HG02678 (cell line): ENCODE measurements at regions not wholly inside any gene's neighbourhood (a gene's known extent, or its start where the extent isn't known, plus 50 kb on each side); places are given as distances from the start of the nearest gene placed in this dataset.
"Not testable (repeated sequence)": the region's sequence is repeated elsewhere in the genome, so short reads cannot be mapped to it uniquely, and the experiment has no call there.

Experiments
- ATAC-seq: cut with Tn5 transposase; IDR thresholded peaks from one replicate; pipeline ENCODE4 v1.9.1; 2021; ENCODE audit warnings: mild to moderate bottlenecking, moderate library complexity; ENCODE audit not compliant: unreplicated experiment

DNA sequence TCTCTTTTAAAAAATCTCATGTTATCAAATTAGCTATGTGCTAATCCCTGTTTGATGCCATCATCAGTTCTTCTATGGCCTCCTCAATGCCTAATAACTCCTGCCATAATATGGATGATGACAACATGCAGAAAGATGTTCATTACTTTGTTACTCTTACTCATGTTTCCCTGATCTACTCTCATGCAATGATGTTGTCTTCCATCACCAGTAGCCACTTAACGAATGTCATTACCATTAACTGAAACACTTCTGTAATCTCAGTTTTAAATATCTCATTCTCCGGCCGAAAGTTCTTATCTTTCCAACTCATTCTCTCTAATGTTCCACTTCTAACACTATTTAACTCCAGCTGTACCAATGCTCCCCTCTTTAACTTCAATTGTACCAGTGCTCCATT is 1187.7 kb downstream of the OTOL1 start:
- ATAC-seq: no peak

DNA sequence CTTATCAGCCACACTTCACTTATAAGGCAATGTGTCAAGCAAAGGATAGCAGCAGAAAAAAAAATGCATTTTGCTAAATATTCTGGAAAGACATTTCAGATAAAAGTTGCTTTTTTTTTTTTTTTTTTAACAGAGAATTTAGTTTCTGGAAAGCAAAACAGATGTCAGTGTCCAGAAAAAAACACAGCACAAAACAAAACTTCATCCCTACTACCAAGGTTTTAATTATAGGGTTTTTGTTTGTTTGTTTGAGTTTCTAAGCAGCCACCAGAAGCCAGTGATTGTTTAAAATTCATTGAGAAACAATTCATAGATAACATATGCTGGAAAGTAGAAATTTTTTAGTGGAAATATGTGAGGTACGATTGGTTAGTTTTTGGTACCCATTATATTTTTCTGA is 1202.7 kb downstream of the OTOL1 start:
- ATAC-seq: no peak

DNA sequence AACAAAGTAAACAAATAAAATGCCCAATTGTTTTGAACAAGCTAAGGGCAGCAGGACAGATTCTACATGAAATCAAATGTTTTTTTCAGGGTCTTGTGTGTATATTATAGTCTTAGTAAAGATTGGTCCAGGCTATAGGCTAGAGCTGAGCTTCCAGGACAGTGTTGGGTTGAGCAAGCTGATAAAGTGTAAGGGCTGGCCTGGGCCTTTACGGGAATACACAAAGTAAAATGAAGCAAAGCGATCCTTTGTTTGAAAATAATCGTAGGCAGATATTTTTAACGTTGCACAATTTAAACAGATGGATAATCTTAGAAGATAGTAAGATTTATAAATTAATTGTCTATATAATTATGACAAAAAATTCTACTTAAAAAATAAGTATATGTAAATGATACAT is 1204.6 kb downstream of the OTOL1 start:
- no peak for ATAC-seq

DNA sequence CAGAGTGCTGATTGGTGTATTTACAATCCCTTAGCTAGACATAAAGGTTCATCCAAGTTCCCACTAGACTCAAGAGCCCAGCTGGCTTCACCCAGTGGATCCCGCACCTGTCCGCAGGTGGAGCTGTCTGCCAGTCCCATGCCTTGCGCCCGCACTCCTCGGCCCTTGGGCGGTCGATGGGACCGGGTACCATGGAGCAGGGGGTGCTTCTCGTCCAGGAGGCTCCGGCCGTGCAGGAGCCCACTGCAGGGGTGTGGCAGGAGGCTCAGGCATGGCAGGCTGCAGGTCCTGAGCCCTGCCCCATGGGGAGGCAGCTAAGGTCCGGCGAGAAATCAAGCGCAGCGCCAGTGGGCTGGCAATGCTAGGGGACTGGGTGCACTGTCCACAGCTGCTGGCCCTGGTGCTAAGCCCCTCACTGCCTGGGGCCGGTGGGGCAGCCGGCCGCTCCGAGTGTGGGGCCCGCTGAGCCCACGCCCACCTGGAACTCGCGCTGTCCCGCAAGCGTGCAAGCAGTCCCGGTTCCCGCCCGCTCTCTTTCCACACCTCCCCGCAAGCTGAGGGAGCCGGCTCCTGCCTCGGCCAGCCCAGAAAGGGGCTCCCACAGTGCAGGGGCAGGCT is 1206.3 kb downstream of the OTOL1 start:
- no peak for ATAC-seq

DNA sequence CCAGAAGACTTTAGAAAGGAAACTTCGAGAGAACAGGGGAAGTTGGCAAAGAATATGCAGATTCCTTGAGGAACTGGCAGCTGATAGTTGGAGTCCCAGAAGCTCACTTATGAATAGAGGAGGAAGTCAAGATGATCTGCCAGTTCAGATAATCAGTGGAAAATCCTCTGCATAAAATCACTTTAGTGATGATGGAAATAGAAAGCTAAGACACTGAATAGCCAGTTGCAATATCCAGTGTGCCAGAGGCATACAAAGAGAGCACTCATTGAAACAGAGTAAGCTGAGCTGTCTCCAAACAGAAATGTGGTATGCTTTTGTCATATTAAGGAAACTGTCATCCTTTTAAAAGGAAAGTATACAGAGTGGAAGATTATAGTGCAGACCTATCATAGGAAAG is 1207.6 kb downstream of the OTOL1 start:
- ATAC-seq: no peak

DNA sequence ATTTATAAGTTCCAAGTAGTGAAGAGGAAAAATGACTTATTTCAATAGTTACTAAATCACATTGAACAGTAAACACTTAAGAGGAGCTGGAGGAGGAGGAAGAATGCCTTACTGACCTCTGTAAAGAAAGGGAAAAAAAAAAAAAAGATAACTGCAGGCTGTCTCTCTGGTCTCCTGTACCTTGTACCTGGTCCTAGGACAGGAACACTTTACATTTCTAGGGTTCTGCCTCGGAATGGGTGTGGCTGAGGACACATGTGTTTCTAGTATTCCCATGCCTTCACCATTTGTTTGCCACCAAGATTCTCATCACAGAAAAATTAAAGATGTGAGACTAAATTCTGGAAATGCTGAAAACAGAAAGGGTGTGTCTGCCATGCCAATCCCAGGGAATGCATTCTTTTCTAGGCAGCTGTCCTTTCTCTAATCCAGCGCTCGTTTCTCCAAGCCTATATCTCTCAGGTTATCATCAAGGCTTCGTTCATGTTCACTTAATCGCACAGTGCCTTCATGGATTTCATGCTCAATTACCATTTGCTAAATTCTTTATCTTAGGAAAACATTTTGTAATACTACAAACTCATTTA is 1208.3 kb downstream of the OTOL1 start:
- no peak for ATAC-seq

DNA sequence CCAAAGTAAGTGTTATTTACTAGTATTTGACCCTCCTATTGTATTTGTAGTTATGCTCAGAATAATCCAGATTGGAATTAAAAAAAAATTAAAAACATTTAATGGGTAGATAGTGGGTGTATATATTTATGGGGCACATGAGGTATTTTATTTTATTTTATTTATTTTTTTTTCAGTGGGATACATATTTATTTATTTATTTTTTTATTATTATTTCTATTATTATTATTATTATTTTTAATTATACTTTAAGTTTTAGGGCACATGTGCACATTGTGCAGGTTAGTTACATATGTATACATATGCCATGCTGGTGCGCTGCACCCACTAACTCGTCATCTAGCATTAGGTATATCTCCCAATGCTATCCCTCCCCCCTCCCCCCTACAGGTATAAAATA is 1211.8 kb downstream of the OTOL1 start:
- not testable (repeated sequence) for ATAC-seq

DNA sequence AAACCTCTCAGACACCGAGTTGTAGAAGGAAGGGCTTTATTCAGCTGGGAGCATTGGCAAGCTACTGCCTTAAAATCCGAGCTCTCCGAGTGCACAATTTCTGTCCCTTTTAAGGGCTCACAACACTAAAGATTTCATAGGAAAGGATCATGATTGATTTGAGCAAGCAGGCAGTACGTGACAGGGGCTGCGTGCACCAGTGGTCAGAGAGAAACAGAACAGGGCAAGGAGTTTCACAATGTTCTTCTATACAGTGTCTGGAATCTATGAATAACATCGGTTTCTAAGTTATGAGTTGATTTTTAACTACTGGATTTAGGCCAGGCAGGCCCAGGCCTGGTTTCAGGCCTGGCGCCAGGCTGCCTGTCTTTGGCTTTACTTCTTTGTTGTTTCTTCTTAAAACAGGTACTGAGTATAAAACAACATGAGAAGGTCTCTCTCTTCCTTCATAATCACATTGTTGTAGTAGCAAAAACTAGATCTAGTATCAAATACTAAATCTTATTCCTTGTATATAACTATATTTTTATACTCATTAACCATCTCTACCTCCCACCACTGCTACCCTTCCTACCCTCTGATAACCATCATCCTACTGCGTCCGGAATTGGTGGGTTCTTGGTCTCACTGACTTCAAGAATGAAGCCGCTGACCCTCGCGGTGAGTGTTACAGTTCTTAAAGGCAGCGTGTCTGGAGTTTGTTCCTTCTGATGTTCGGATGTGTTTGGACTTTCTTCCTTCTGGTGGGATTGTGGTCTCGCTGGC is 1212.5 kb downstream of the OTOL1 start:
- not testable (repeated sequence) for ATAC-seq

DNA sequence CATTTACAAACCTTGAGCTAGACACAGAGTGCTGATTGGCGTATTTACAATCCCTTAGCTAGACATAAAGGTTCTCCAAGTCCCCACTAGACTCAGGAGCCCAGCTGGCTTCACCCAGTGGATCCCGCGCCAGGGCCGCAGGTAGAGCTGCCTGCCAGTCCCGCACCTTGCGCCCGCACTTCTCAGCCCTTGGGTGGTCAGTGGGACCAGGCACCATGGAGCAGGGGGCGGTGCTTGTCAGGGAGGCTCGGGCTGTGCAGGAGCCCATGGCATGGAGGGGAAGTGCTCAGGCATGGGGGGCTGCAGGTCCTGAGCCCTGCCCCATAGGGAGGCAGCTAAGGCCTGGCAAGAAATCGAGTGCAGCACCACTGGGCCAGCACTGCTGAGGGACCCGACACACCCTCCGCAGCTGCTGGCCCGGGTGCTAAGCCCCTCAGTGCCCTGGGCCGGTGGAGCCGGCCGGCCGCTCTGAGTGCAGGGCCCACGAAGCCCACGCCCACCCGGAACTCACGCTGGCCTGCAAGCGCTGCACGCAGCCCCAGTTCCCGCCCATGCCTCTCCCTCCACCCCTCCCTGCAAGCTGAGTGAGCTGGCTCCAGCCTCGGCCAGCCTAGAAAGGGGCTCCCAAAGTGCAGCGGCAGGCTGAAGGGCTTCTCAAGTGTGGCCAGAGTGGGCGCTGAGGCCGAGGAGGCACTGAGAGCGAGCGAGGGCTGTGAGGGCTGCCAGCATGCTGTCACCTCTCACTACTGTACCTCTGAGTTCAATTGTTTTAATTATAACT is 1213.9 kb downstream of the OTOL1 start:
- ATAC-seq: no peak

DNA sequence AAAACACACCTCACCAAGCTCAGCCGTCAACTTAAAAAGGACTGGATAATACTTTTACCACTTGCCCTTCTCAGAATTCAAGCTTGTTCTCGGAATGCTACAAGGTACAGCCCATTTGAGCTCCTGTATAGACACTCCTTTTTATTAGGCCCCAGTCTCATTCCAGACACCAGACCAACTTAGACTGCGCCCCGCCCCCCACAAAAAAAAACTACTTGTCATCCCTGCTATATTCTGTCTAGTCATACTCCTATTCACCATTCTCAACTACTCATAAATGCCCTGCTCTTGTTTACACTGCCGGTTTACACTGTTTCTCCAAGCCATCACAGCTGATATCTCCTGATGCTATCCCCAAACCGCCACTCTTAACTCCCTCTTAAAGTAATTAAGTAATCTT is 1220.5 kb downstream of the OTOL1 start:
- ATAC-seq: not testable (repeated sequence)

DNA sequence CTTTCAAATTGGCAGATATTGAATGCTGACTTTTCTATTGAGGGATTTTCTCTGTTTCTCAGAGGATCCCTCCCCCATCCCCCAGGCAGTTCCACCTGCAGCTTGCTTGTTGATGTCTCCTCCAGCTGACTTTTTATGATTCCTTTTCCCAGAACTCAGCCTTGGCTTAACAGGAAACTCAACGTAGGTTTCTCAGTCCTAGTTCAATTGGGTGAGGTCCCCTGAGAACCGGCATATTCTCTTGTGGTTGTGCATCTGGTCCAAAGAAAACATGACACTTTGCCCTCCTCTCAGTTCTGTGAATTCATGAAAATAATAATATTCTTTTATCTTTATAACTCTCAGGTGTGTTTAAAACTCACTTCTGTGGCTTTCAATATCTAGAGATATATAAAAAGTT is 1222.1 kb downstream of the OTOL1 start:
- no peak for ATAC-seq

DNA sequence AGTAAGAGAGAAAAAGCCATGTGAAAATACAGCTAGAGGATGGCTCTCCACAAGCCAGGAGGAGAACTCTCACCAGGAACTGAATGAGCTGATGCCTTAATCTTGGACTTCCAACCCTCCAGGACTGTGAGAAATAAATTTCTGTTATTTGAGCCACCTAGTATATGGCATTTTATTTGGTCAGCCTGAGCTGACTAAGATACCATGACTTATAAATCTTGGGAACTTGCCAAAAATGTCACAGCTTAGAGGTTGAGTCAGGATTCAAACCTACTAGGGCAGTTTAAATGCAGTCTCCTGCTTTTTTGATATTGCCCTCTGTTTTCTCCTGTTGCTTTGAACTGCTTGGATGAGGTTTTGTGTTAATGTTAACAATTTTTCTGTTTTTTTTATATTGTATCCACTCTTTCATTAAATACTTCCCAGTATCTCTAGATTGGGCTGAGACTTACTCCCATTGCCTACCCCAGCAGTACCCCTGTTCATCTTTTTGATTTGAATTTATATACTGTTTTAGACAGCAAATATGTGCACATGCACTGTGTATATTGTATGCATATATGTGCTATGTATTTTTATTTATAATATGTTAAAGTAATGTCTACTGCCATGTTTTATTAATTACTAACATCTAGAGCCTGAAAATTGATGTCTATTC is 1223.2 kb downstream of the OTOL1 start:
- no peak for ATAC-seq

DNA sequence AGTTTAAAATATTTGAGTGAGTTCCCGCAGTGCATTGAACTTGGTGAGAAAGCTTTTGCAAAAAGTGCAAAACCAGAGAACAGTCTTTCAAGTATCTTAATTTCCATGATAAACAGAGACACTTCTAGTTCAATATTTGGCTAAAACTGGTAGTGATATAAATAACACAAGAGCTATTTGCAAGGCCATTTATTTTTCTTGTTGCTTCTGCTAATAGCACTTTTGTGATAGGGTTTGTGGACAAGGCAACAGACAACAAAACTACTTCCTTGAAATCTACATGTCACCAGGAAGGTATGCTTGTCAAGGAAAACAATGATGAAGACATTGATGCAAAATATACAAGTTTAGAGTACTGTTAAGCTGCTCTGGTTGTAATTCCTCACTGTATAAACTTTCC is 1225.1 kb downstream of the OTOL1 start:
- ATAC-seq: no peak

DNA sequence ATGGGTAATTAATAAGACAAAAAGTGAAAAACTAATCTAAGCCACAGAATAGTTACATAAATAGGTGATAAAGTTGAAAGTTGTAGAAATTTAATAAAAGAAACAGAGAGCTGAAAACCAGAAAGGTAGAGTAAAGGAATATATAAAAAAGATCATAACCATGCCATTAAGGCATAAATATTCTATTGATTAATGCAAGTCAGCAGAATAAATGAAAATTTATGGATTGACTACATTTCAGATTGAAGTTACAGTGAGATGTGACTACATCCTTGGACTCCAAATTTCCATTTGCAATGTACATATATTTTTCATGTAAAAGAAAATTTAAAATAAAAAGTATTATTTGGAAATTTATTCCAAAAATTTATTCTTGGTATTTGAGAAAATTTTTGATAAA is 1225.7 kb downstream of the OTOL1 start:
- ATAC-seq: no peak

DNA sequence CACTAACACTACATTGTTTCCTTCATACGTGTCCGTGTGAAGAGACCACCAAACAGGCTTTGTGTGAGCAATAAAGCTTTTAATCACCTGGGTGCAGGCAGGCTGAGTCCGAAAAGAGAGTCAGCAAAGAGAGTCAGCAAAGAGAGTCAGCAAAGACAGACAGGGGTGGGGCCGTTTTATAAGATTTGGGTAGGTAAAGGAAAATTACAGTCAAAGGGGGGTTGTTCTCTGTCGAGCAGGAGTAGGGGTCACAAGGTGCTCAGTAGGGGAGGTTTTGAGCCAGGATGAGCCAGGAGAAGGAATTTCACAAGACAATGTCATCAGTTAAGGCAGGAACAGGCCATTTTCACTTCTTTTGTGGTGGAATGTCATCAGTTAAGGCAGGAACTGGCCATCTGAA is 1226.2 kb downstream of the OTOL1 start:
- ATAC-seq: not testable (repeated sequence)

DNA sequence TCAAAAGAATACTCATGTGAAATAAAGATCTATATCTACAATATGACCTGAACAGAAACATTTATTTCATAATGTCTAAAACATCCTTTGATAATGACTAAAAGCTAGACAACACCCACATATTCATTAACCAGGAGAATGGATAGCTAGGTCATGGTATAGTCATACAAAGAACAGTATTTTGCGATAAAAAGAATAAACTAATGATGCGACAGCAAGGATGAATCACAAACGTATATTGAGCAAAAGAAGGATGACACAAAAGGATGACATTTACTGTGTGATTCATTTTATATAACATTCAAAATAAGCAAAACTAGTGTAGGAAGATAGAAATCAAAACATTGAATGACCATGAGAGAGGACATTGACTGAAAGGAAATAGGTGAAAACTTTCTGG is 1233.1 kb downstream of the OTOL1 start:
- ATAC-seq: no peak

DNA sequence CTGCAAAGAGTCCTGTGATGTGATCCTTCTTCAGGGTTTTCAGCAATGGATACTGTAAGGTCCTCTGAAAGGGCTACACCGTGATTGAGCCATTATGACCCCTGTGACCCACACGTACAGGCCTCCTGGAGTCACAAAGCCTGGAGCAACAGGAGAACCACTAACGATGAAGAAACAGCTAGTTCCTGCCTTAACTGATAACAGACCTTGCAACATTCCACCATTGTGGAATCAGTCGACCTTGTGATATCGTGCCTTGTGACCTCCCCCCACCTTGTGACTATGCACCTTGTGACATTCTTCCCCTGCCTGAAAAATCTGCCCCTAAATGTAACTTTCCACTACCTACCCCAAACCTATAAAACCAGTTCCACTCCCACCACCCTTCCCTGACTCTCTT is 1235.4 kb downstream of the OTOL1 start:
- not testable (repeated sequence) for ATAC-seq

DNA sequence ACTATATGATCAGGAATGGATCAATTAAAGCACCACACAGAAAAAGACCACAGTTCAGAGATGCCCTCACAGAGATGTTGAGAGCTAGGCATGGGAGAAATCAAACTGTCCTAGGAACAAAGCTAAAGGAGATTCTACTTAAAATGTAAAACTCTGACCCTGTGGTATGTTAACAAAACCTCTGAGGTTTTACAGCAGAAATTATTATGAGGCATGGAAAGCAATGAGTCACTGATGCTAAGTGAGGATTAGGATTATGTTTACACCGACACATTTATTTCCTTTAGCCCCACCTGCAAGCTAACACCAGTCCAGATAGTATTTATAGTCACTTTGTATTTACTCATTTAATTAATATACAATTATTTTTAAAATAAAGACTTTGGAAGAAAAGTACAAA is 1242.2 kb downstream of the OTOL1 start:
- ATAC-seq: no peak

DNA sequence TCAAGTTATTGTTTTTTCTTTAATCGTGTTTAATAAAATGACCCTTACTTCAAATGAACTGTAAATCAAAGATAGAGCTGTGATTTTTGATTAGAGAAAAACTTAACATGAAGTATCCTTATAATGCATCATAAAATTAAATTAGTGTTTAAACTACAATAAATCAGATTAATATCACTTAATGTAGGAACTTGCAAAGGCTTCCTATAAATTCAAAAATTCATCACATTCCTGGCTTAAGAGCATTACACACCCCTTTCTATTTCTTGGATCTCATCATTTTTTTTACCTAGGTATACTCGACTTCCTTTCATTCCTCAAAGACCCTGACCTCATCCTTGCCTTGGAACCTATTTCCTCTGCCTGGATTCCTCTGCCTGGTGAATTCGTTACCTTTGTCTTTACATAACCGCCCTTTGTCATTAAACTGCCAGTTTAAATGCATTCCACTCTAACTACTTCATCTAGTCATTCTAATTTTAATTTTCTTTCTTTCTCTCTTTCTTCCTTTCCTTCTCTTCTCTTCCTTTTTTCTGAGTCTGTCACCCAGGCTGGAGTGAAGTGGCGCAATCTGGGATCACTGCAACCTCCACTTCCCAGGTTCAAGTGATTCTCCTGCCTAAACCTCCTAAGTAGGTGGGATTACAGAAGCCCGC is 1244.5 kb downstream of the OTOL1 start:
- ATAC-seq: no peak

DNA sequence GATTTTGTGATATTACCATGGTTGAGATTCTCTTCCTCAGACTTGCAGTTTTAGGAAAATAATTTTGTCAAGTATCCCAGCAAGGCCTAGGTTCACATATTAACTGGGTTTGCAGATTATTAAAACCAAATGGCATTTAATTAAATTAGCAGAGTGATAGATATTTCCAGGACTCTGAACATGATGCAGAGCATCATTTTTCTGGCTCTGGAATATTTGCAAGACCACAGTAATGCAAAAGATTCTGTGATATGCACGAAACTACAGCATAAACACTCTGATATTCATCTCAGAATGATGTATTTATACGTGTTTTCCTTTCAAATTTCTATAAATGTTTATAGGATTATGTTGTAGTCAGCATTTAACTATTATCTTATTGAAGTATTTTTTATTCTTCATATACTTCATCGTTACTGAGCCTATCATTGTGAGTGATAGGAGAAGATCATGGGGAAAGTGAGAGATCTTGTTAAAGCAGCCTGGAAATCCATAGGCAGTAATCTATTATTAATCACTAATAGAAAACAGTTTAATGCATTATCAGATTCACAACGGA is 1245.6 kb downstream of the OTOL1 start:
- no peak for ATAC-seq
